OCI-LY1 (cell line): ENCODE measurements at regions not wholly inside any gene's neighbourhood (a gene's known extent, or its start where the extent isn't known, plus 50 kb on each side); places are given as distances from the start of the nearest gene placed in this dataset.
A peak's percentile ranks its signal among the peaks of the same experiment; 100 is the strongest.

Source experiments
- H2AFZ ChIP-seq: fragments of 200-600 bp; sonication (generic), shearing (Covaris generic); 2 replicates; pipeline ENCODE4 v1.6.0; 2014; ENCODE audit warnings: antibody characterized with exemption, mild to moderate bottlenecking, low read length
- H3F3A ChIP-seq: fragments of 200-600 bp; sonication (generic), shearing (Covaris generic); 2 replicates; pipeline ENCODE4 v1.6.0; 2014; ENCODE audit warnings: mild to moderate bottlenecking, antibody characterized with exemption, low read length, moderate library complexity; ENCODE audit not compliant: insufficient read depth
- H3K27ac ChIP-seq: fragments of 200-600 bp; sonication (generic); 2 replicates; pipeline ENCODE4 v1.5.1; 2014; ENCODE audit warnings: low read length, mixed run types, mild to moderate bottlenecking, low read depth; ENCODE audit not compliant: poor library complexity, severe bottlenecking
- H3K27me3 ChIP-seq: fragments of 200-600 bp; sonication (generic); 2 replicates; pipeline ENCODE4 v1.6.0; 2014; ENCODE audit warnings: antibody characterized with exemption, mild to moderate bottlenecking, low read length, moderate library complexity; ENCODE audit not compliant: insufficient read depth
- H3K36me3 ChIP-seq: fragments of 200-600 bp; sonication (generic); 2 replicates; pipeline ENCODE4 v1.6.1; 2014; ENCODE audit warnings: mild to moderate bottlenecking, antibody characterized with exemption, low read length, moderate library complexity, mixed read lengths; ENCODE audit not compliant: insufficient read depth
- H3K4me1 ChIP-seq: fragments of 200-600 bp; sonication (generic); 2 replicates; pipeline ENCODE4 v1.5.1; 2014; ENCODE audit warnings: mild to moderate bottlenecking, low read length, moderate library complexity; ENCODE audit not compliant: insufficient read depth, severe bottlenecking
- H3K4me2 ChIP-seq: fragments of 200-600 bp; sonication (generic), shearing (Covaris generic); 2 replicates; pipeline ENCODE4 v1.6.1; 2014; ENCODE audit warnings: low read length
- H3K4me3 ChIP-seq: fragments of 200-600 bp; sonication (generic); 2 replicates; pipeline ENCODE4 v1.5.1; 2014; ENCODE audit warnings: low read length, low read depth, mild to moderate bottlenecking, mixed read lengths; ENCODE audit not compliant: poor library complexity, severe bottlenecking
- H3K79me2 ChIP-seq: fragments of 200-600 bp; shearing (Covaris generic); 2 replicates; pipeline ENCODE4 v1.6.1; 2016; ENCODE audit warnings: mixed run types, low read length, mixed read lengths; ENCODE audit not compliant: insufficient read depth
- H3K9ac ChIP-seq: fragments of 200-600 bp; sonication (generic), shearing (Covaris generic); 2 replicates; pipeline ENCODE4 v1.6.1; 2014; ENCODE audit warnings: mild to moderate bottlenecking, low read length, mixed read lengths
- H3K9me2 ChIP-seq: fragments of 200-600 bp; sonication (generic), shearing (Covaris generic); 2 replicates; pipeline ENCODE4 v1.6.1; 2014; ENCODE audit warnings: low read depth, mild to moderate bottlenecking, low read length, mixed read lengths
- H3K9me3 ChIP-seq: fragments of 200-600 bp; shearing (Covaris generic); 2 replicates; pipeline ENCODE4 v1.6.1; 2014; ENCODE audit warnings: low read length, mixed read lengths
- H4K20me1 ChIP-seq: fragments of 200-600 bp; sonication (generic), shearing (Covaris generic); 2 replicates; pipeline ENCODE4 v1.6.0; 2016; ENCODE audit warnings: mild to moderate bottlenecking, low read length; ENCODE audit not compliant: insufficient read depth
- CTCF ChIP-seq: fragments of 200-600 bp; sonication (generic), shearing (Covaris generic); IDR thresholded peaks from 2 replicates; pipeline ENCODE4 v1.5.1; 2017; ENCODE audit warnings: mild to moderate bottlenecking, antibody characterized with exemption, low read length, moderate library complexity, mixed read lengths
- EZH2 ChIP-seq: fragments of 200-600 bp; sonication (generic), shearing (Covaris generic); IDR thresholded peaks from 2 replicates; pipeline ENCODE4 v1.8.0; 2017; ENCODE audit warnings: borderline replicate concordance, mixed run types, mild to moderate bottlenecking, antibody characterized with exemption, low read length, moderate library complexity, mixed read lengths

DNA sequence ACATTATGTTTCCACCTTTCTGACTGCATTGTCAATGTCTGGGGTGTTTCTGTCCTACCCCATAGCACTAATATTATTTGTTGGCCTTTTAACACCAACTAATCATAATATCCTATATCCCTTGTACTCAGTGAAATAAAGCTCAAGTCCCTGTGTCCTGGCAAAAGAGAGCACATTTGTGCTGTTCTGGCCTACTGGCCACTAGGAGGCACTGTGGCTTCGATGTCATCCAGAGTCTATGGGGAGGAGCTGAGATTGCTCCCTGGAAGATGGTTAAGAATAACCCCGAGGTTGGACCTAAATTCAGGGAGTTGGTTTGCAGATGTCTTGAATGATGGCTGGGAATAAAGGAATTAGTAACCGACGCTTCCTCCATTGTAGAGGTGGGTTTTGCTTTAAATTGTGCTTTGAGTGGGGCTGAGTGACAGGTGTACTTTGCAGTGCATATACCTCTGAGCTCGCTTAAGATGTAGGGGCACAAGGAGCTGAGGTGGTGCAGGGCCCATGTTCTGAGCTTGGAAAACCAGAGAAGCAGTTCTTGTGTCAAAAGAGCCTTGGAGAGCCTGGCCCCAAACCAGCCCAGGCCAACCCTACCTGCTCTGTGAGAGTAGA is 191.2 kb upstream of the PRSS1 start:
- Histone ChIP-seq H4K20me1 (no peaks in the 10 kb centered on the region), H3K9ac (no peak overlapping the region), H3K79me2 (no peaks in the 10 kb centered on the region), H3K9me2 (no peaks in the 10 kb centered on the region), H3K27me3 (no peaks in the 10 kb centered on the region), H2AFZ (no peak overlapping the region), H3K4me1 (no peaks in the 10 kb centered on the region), H3F3A (no peaks in the 10 kb centered on the region), H3K9me3 (no peaks in the 10 kb centered on the region), H3K27ac (no peak overlapping the region), H3K36me3 (no peaks in the 10 kb centered on the region), H3K4me2 (no peak overlapping the region), H3K4me3 (no peak overlapping the region)
- TF ChIP-seq EZH2: no peak
- TF ChIP-seq CTCF: peak; percentile 98

GRCh38 chr7:142556740-142557139 is 192.5 kb upstream of the PRSS1 start:
- H3K4me2 ChIP-seq: no peak overlapping the region
- H3K9me3 ChIP-seq: no peaks in the 10 kb centered on the region
- H3K27ac ChIP-seq: no peak overlapping the region

GRCh38 chr7:142554560-142555532 is 194.4 kb upstream of the PRSS1 start:
- Histone ChIP-seq H4K20me1 (no peaks in the 10 kb centered on the region), H3K27me3 (no peaks in the 10 kb centered on the region), H3K4me2 (no peak overlapping the region), H2AFZ (no peak overlapping the region), H3K9ac (no peak overlapping the region), H3K36me3 (no peaks in the 10 kb centered on the region), H3K27ac (no peak overlapping the region), H3K4me3 (no peak overlapping the region), H3K9me3 (no peaks in the 10 kb centered on the region), H3K79me2 (no peaks in the 10 kb centered on the region), H3K9me2 (no peaks in the 10 kb centered on the region), H3K4me1 (no peaks in the 10 kb centered on the region), H3F3A (no peaks in the 10 kb centered on the region)
- TF ChIP-seq CTCF: no peak
- no peak for TF ChIP-seq EZH2

More at GRCh38 chr7:142556740-142557139, 192.5 kb upstream of the PRSS1 start:
- Histone ChIP-seq H3K4me1 (no peaks in the 10 kb centered on the region), H2AFZ (no peak overlapping the region), H4K20me1 (no peaks in the 10 kb centered on the region), H3K9ac (no peak overlapping the region), H3K36me3 (no peaks in the 10 kb centered on the region), H3K9me2 (no peaks in the 10 kb centered on the region), H3F3A (no peaks in the 10 kb centered on the region), H3K4me3 (no peak overlapping the region), H3K79me2 (no peaks in the 10 kb centered on the region), H3K27me3 (no peaks in the 10 kb centered on the region)
- TF ChIP-seq EZH2 (no peak), CTCF (no peak)
